ENCODE measurements at regions not wholly inside any gene's neighbourhood (a gene's known extent, or its start where the extent isn't known, plus 50 kb on each side); places are given as distances from the start of the nearest gene placed in this dataset.

GRCh38 chr18:42620657-42621056, 494.8 kb downstream of the RIT2 start:
- Histone ChIP-seq H3K27ac (ENCODE audit: control insufficient read depth, insufficient read depth, low read length) (no peak overlapping the region), H3K4me3 (ENCODE audit: control insufficient read depth in 2 of 3, extremely low read depth in 1 of 3, insufficient read depth in 2 of 3, low read depth in 1 of 3, low read length in 3 of 3) (no peak overlapping the region), H4K20me1 (ENCODE audit: control insufficient read depth, extremely low read depth, insufficient read depth, low read length) (no peaks in the 10 kb centered on the region), H2AFZ (ENCODE audit: control insufficient read depth, low read length) (no peak overlapping the region), H3K79me2 (ENCODE audit: control insufficient read depth, insufficient read depth, low read length) (no peaks in the 10 kb centered on the region), H3K4me2 (ENCODE audit: control insufficient read depth, extremely low read depth, insufficient read depth, low read depth, low read length) (no peak overlapping the region), H3K9me3 (ENCODE audit: control insufficient read depth, low read depth, low read length) (no peaks in the 10 kb centered on the region), H3K27me3 (ENCODE audit: control insufficient read depth, extremely low read depth, insufficient read depth, low read length) (no peaks in the 10 kb centered on the region), H3K9me1 (ENCODE audit: control insufficient read depth, extremely low read depth, insufficient read depth, low read length) (no peaks in the 10 kb centered on the region), H3K36me3 (ENCODE audit: control insufficient read depth in 2 of 2, extremely low read depth in 1 of 2, insufficient read depth in 2 of 2, low read length in 2 of 2) (no peaks in the 10 kb centered on the region), H3K4me1 (ENCODE audit: control insufficient read depth, extremely low read depth, insufficient read depth, low read length) (no peaks in the 10 kb centered on the region), H3K9ac (ENCODE audit: control insufficient read depth, extremely low read depth, insufficient read depth, low read length) (no peak overlapping the region)
- no peak for TF ChIP-seq CTCF (optimal IDR thresholded peaks at IDR 0.05 in 1 of 3, IDR thresholded peaks at IDR 0.05 in 1 of 3, conservative IDR thresholded peaks at IDR 0.05 in 1 of 3; ENCODE audit: extremely low read depth in 1 of 3, insufficient read depth in 2 of 3, low read length in 3 of 3)
- TF ChIP-seq EZH2 (IDR thresholded peaks at IDR 0.05; ENCODE audit: low read length) = no peak
- dilution Hi-C loops (cut with MboI; ENCODE audit: extremely low pct_ligation_motif_present, low sequenced_read_pairs) = no loop called here
- FAIRE-seq (no peak), DNase-seq (ENCODE audit: low read depth, low spot score) (no peak)

GRCh38 chr18:42623935-42624334, 491.6 kb downstream of the RIT2 start:
- Histone ChIP-seq H4K20me1 (ENCODE audit: control insufficient read depth, extremely low read depth, insufficient read depth, low read length) (no peaks in the 10 kb centered on the region), H3K27ac (ENCODE audit: control insufficient read depth, insufficient read depth, low read length) (no peak overlapping the region), H3K27me3 (ENCODE audit: control insufficient read depth, extremely low read depth, insufficient read depth, low read length) (no peaks in the 10 kb centered on the region), H3K4me1 (ENCODE audit: control insufficient read depth, extremely low read depth, insufficient read depth, low read length) (no peaks in the 10 kb centered on the region), H3K9ac (ENCODE audit: control insufficient read depth, extremely low read depth, insufficient read depth, low read length) (no peak overlapping the region), H3K79me2 (ENCODE audit: control insufficient read depth, insufficient read depth, low read length) (no peaks in the 10 kb centered on the region), H2AFZ (ENCODE audit: control insufficient read depth, low read length) (no peak overlapping the region), H3K36me3 (ENCODE audit: control insufficient read depth in 2 of 2, extremely low read depth in 1 of 2, insufficient read depth in 2 of 2, low read length in 2 of 2) (no peaks in the 10 kb centered on the region), H3K4me3 (ENCODE audit: control insufficient read depth in 2 of 3, extremely low read depth in 1 of 3, insufficient read depth in 2 of 3, low read depth in 1 of 3, low read length in 3 of 3) (no peak overlapping the region), H3K9me1 (ENCODE audit: control insufficient read depth, extremely low read depth, insufficient read depth, low read length) (no peaks in the 10 kb centered on the region), H3K4me2 (ENCODE audit: control insufficient read depth, extremely low read depth, insufficient read depth, low read depth, low read length) (no peak overlapping the region), H3K9me3 (ENCODE audit: control insufficient read depth, low read depth, low read length) (no peaks in the 10 kb centered on the region)
- TF ChIP-seq EZH2 (IDR thresholded peaks at IDR 0.05; ENCODE audit: low read length) (no peak), CTCF (optimal IDR thresholded peaks at IDR 0.05 in 1 of 3, IDR thresholded peaks at IDR 0.05 in 1 of 3, conservative IDR thresholded peaks at IDR 0.05 in 1 of 3; ENCODE audit: extremely low read depth in 1 of 3, insufficient read depth in 2 of 3, low read length in 3 of 3) (no peak)
- no peak for DNase-seq (ENCODE audit: low read depth, low spot score)
- FAIRE-seq = no peak
- dilution Hi-C loops (cut with MboI; ENCODE audit: extremely low pct_ligation_motif_present, low sequenced_read_pairs) = no loop called here
